PC-3 (cell line): ENCODE measurements at regions not wholly inside any gene's neighbourhood (a gene's known extent, or its start where the extent isn't known, plus 50 kb on each side); places are given as distances from the start of the nearest gene placed in this dataset.

Source experiments
- ATAC-seq: fragments of 200-7000 bp; cut with Tn5 transposase; 2 replicates; pipeline ENCODE4 v1.9.1; 2020; ENCODE audit warnings: mild to moderate bottlenecking, moderate library complexity
- BruUV-seq: library from RNA; stranded (reverse); fragments of 400-500 nt; replicated peaks from 2 replicates; lab custom pipeline; 2021; lab: Mats Ljungman, UMichigan
- CTCF ChIA-PET: fragments of 300-600 bp; sonication (Branson Sonifier 250); formaldehyde crosslinking; loops from one replicate; lab custom pipeline; 2022; ENCODE audit warnings: antibody characterized with exemption; lab: Charles Lee
- POLR2A ChIA-PET: fragments of 300-600 bp; sonication (Branson Sonifier 250); formaldehyde crosslinking; loops from one replicate; lab custom pipeline; 2022; ENCODE audit warnings: antibody characterized with exemption; ENCODE audit not compliant: unreplicated experiment; lab: Charles Lee
- DNase-seq: peaks from one replicate; pipeline ENCODE4 v3.0.0-alpha.2; 2015
- H2AFZ ChIP-seq: fragments of 300-600 bp; sonication (generic); 2 replicates; pipeline ENCODE4 v1.6.0; 2016; ENCODE audit warnings: antibody characterized with exemption, low read length
- H3F3A ChIP-seq: fragments of 300-600 bp; sonication (generic); one replicate; pipeline ENCODE4 v1.6.0; 2017; ENCODE audit warnings: antibody characterized with exemption, low read length, control low read depth, mild to moderate bottlenecking; ENCODE audit not compliant: unreplicated experiment
- H3K27ac ChIP-seq: fragments of 300-600 bp; sonication (generic); 2 replicates; pipeline ENCODE4 v1.5.1; 2016; ENCODE audit warnings: mild to moderate bottlenecking, low read length
- H3K27me3 ChIP-seq: fragments of 300-600 bp; sonication (generic); 2 replicates; pipeline ENCODE4 v1.6.1; 2016; ENCODE audit warnings: low read length, mixed read lengths
- H3K36me3 ChIP-seq: fragments of 300-600 bp; sonication (generic); 2 replicates; pipeline ENCODE4 v1.6.1; 2016; ENCODE audit warnings: low read depth, mixed run types, low read length, mixed read lengths
- H3K4me1 ChIP-seq: fragments of 300-600 bp; sonication (generic); 2 replicates; pipeline ENCODE4 v1.5.1; 2016; ENCODE audit warnings: low read length; ENCODE audit not compliant: insufficient read depth
- H3K4me2 ChIP-seq: fragments of 300-600 bp; sonication (generic); 2 replicates; pipeline ENCODE4 v1.6.0; 2016; ENCODE audit warnings: low read length
- H3K4me3 ChIP-seq: fragments of 300-600 bp; sonication (generic); 2 replicates; pipeline ENCODE4 v1.5.1; 2016; ENCODE audit warnings: mild to moderate bottlenecking, low read length, mixed read lengths
- H3K79me2 ChIP-seq: fragments of 300-600 bp; sonication (generic); 2 replicates; pipeline ENCODE4 v1.6.1; 2017; ENCODE audit warnings: low read length, mixed read lengths
- H3K9ac ChIP-seq: fragments of 300-600 bp; sonication (generic); 2 replicates; pipeline ENCODE4 v1.6.0; 2016; ENCODE audit warnings: mild to moderate bottlenecking, low read length
- H3K9me2 ChIP-seq: fragments of 300-600 bp; sonication (generic); replicated peaks from 2 replicates; pipeline ENCODE4 v1.6.1; 2016; ENCODE audit warnings: mixed run types, low read length, mixed read lengths
- H3K9me3 ChIP-seq: fragments of 300-600 bp; sonication (generic); 2 replicates; pipeline ENCODE4 v1.6.1; 2016; ENCODE audit warnings: low read length, mixed read lengths
- H4K20me1 ChIP-seq: fragments of 300-600 bp; sonication (generic); 2 replicates; pipeline ENCODE4 v1.6.1; 2016; ENCODE audit warnings: low read length, mixed read lengths
- CTCF ChIP-seq: fragments of 300-600 bp; sonication (generic); conservative IDR thresholded peaks from 2 replicates; pipeline ENCODE4 v1.5.1; 2017; ENCODE audit warnings: antibody characterized with exemption, low read depth, mild to moderate bottlenecking, low read length
- EZH2 ChIP-seq: fragments of 300-600 bp; sonication (generic); IDR thresholded peaks from one replicate; pipeline ENCODE4 v1.6.1; 2017; ENCODE audit warnings: antibody characterized with exemption, mild to moderate bottlenecking, low read length; ENCODE audit not compliant: unreplicated experiment
- EZH2phosphoT487 ChIP-seq: fragments of 300-600 bp; sonication (generic); IDR thresholded peaks from 2 replicates; pipeline ENCODE4 v1.6.1; 2018; ENCODE audit warnings: mild to moderate bottlenecking, antibody characterized with exemption, low read length, borderline replicate concordance
- intact Hi-C: fragments of 100-400 bp; cut with micrococcal nuclease; formaldehyde crosslinking; loops from 2 replicates; pipeline ENCODE4 v1.9.0; 2023

- BruUV-seq, result no TSS peak
- ChIA-PET POLR2A (no interaction called here), CTCF (no interaction called here)
- no peaks in the 10 kb centered on the region for H3K36me3 ChIP-seq
- H3K4me3 ChIP-seq, result peak overlapping the region; percentile 39; the same call in 1 of the 2 replicates
- H2AFZ ChIP-seq, result no peak overlapping the region
- DNase-seq, result no peak
- no peak for TF ChIP-seq EZH2phosphoT487
- TF ChIP-seq CTCF, result no peak
- TF ChIP-seq EZH2, result no peak
- intact Hi-C loops, result loop anchor here (1.0 kb wide), 1 partner anchor 27 kb away; no protein-coding TSS in a partner anchor
- no peaks in the 10 kb centered on the region for H4K20me1 ChIP-seq
- peaks cover 59% of the 10 kb centered on the region for H3K4me1 ChIP-seq
- no peak for ATAC-seq
- H3K27ac ChIP-seq, result peak overlapping the region; percentile 89
- H3K79me2 ChIP-seq, result no peaks in the 10 kb centered on the region
- peak overlapping the region; percentile 76 for H3K4me2 ChIP-seq
- no peaks in the 10 kb centered on the region for H3K9me3 ChIP-seq
- H3K27me3 ChIP-seq, result no peaks in the 10 kb centered on the region
- no peaks in the 10 kb centered on the region for H3K9me2 ChIP-seq
- H3K9ac ChIP-seq, result peak overlapping the region; percentile 53; the same call in 1 of the 2 replicates
- no peaks in the 10 kb centered on the region for H3F3A ChIP-seq
Measured at GRCh38 chr7:49397750-49398149, 375.7 kb upstream of the VWC2 start.

GRCh38 chr7:49398236-49398635 lies 375.2 kb upstream of the VWC2 start:
- TF ChIP-seq EZH2 (no peak), CTCF (no peak), EZH2phosphoT487 (no peak)
- no peaks in the 10 kb centered on the region for H3K9me3 ChIP-seq
- intact Hi-C loops, result loop anchor here (1.0 kb wide), 1 partner anchor 26 kb away; no protein-coding TSS in a partner anchor
- H3F3A ChIP-seq, result no peaks in the 10 kb centered on the region
- H4K20me1 ChIP-seq, result no peaks in the 10 kb centered on the region
- H3K4me1 ChIP-seq, result peaks cover 60% of the 10 kb centered on the region
- peak overlapping the region; percentile 89 for H3K27ac ChIP-seq
- H3K4me3 ChIP-seq, result peak overlapping the region; percentile 39; the same call in 1 of the 2 replicates
- BruUV-seq, result no TSS peak
- H3K27me3 ChIP-seq, result no peaks in the 10 kb centered on the region
- H3K4me2 ChIP-seq, result peak overlapping the region; percentile 76
- H3K79me2 ChIP-seq, result no peaks in the 10 kb centered on the region
- DNase-seq (no peak), ATAC-seq (peak; percentile 9)
- ChIA-PET CTCF (no interaction called here), POLR2A (no interaction called here)
- H3K36me3 ChIP-seq, result no peaks in the 10 kb centered on the region
- H2AFZ ChIP-seq, result peak overlapping the region; percentile 45; the same call in 1 of the 2 replicates
- peak overlapping the region; percentile 53 for H3K9ac ChIP-seq
- no peaks in the 10 kb centered on the region for H3K9me2 ChIP-seq

GRCh38 chr7:49398746-49399145 lies 374.7 kb upstream of the VWC2 start:
- ChIA-PET CTCF (no interaction called here), POLR2A (no interaction called here)
- peak overlapping the region; percentile 89 for H3K27ac ChIP-seq
- H3K9me3 ChIP-seq, result no peaks in the 10 kb centered on the region
- H3K4me1 ChIP-seq, result peaks cover 65% of the 10 kb centered on the region
- H3K27me3 ChIP-seq, result no peaks in the 10 kb centered on the region
- BruUV-seq, result no TSS peak
- intact Hi-C loops, result loop anchor here (1.0 kb wide), 1 partner anchor 26 kb away; no protein-coding TSS in a partner anchor
- H3K9ac ChIP-seq, result peak overlapping the region; percentile 53; the same call in 1 of the 2 replicates
- peak overlapping the region; percentile 39; the same call in 1 of the 2 replicates for H3K4me3 ChIP-seq
- ATAC-seq, result peak; percentile 72
- peak; percentile 95 for DNase-seq
- no peaks in the 10 kb centered on the region for H3K9me2 ChIP-seq
- TF ChIP-seq CTCF, result no peak
- TF ChIP-seq EZH2phosphoT487, result no peak
- no peak for TF ChIP-seq EZH2
- peak overlapping the region; percentile 45; the same call in 1 of the 2 replicates for H2AFZ ChIP-seq
- no peaks in the 10 kb centered on the region for H3F3A ChIP-seq
- no peaks in the 10 kb centered on the region for H3K36me3 ChIP-seq
- no peaks in the 10 kb centered on the region for H4K20me1 ChIP-seq
- H3K79me2 ChIP-seq, result no peaks in the 10 kb centered on the region
- peak overlapping the region; percentile 76 for H3K4me2 ChIP-seq
